HCT116 (cell line): ENCODE measurements at regions not wholly inside any gene's neighbourhood (a gene's known extent, or its start where the extent isn't known, plus 50 kb on each side); places are given as distances from the start of the nearest gene placed in this dataset.

Source experiments
- ATAC-seq: fragments of 200-7000 bp; cut with Tn5 transposase; 2 replicates; pipeline ENCODE4 v1.9.1; 2020; ENCODE audit warnings: mild to moderate bottlenecking, moderate library complexity
- BruUV-seq: library from RNA; stranded (reverse); fragments of 400-500 nt; replicated peaks from 2 replicates; lab custom pipeline; 2021; lab: Mats Ljungman, UMichigan
- CTCF ChIA-PET: fragments of 300-600 bp; sonication (Branson Sonifier 250); formaldehyde crosslinking; loops from one replicate; lab custom pipeline; 2021; ENCODE audit warnings: antibody characterized with exemption; lab: Charles Lee
- POLR2A ChIA-PET: fragments of 300-600, 350-600 bp; sonication (Branson Sonifier 250); formaldehyde crosslinking; loops from one replicate; lab custom pipeline; 2021; ENCODE audit warnings: antibody characterized with exemption; lab: Charles Lee
- RAD21 ChIA-PET, 2 experiments: fragments of 300-600 bp; sonication (Branson Sonifier 250); formaldehyde crosslinking; loops; one replicate each; lab custom pipeline; 2023; ENCODE audit warnings: low total read pairs in 2 of 2; ENCODE audit not compliant: uncharacterized antibody in 2 of 2, unreplicated experiment in 2 of 2, low non-redundant PET in 1 of 2; lab: Charles Lee
- DNase-seq: peaks from one replicate; pipeline ENCODE4 v3.0.0-alpha.2; 2010; ENCODE audit warnings: low read depth, low spot score
- H2AFZ ChIP-seq: fragments of 200-600 bp; shearing (Covaris generic), sonication (generic); 2 replicates; pipeline ENCODE4 v1.6.1; 2017; ENCODE audit warnings: low read depth, mixed run types, mixed read lengths, antibody characterized with exemption, low read length; ENCODE audit not compliant: poor library complexity, severe bottlenecking
- H3K27ac ChIP-seq: 2 replicates; pipeline ENCODE4 v1.5.1; 2012; ENCODE audit warnings: low read depth, low read length
- H3K27me3 ChIP-seq: fragments of 200-600 bp; sonication (generic); 2 replicates; pipeline ENCODE4 v1.6.1; 2016; ENCODE audit warnings: mixed run types, low read length, mixed read lengths; ENCODE audit not compliant: insufficient read depth
- H3K36me3 ChIP-seq, 2 experiments: fragments of 200-500 bp in 1 of 2; fragments of 200-600 bp in 1 of 2; sonication (Bioruptor generic) in 1 of 2; sonication (generic) in 1 of 2; 2 replicates each; pipeline versions ENCODE4 v1.5.1 to v1.6.1; 2014 to 2016; ENCODE audit warnings: low read length in 2 of 2, inconsistent platforms in 1 of 2, mixed read lengths in 1 of 2, mixed run types in 1 of 2; ENCODE audit not compliant: insufficient read depth in 2 of 2, control insufficient read depth in 1 of 2
- H3K4me1 ChIP-seq, 2 experiments: fragments of 200-600 bp in 1 of 2; sonication (generic) in 1 of 2; 2 replicates each; pipeline versions ENCODE4 v1.5.1 to v1.6.1; 2012 to 2017; ENCODE audit warnings: low read length in 2 of 2, inconsistent platforms in 1 of 2, mild to moderate bottlenecking in 1 of 2, mixed read lengths in 1 of 2, mixed run types in 1 of 2, moderate library complexity in 1 of 2; ENCODE audit not compliant: insufficient read depth in 2 of 2, control insufficient read depth in 1 of 2
- H3K4me2 ChIP-seq: fragments of 200-600 bp; sonication (generic); 2 replicates; pipeline ENCODE4 v1.6.1; 2017; ENCODE audit warnings: mixed run types, low read length, mixed read lengths
- H3K4me3 ChIP-seq, 2 experiments: fragments of 200-600 bp in 1 of 2; sonication (generic) in 1 of 2; replicated peaks in 1 of 2; 2 replicates each; pipeline ENCODE4 v1.5.1; 2011 to 2016; ENCODE audit warnings: low read length in 2 of 2, control low read depth in 1 of 2, low read depth in 1 of 2, mild to moderate bottlenecking in 1 of 2, mixed read lengths in 1 of 2, mixed run types in 1 of 2
- H3K79me2 ChIP-seq: fragments of 200-600 bp; sonication (generic); 2 replicates; pipeline ENCODE4 v1.6.1; 2017; ENCODE audit warnings: mild to moderate bottlenecking, mixed run types, low read length, moderate library complexity, mixed read lengths; ENCODE audit not compliant: insufficient read depth
- H3K9ac ChIP-seq: fragments of 200-600 bp; sonication (generic); 2 replicates; pipeline ENCODE4 v1.6.1; 2016; ENCODE audit warnings: low read length, mixed read lengths
- H3K9me2 ChIP-seq: fragments of 200-600 bp; sonication (generic), shearing (Covaris generic); 2 replicates; pipeline ENCODE4 v1.6.1; 2017; ENCODE audit warnings: mixed run types, mild to moderate bottlenecking, moderate library complexity; ENCODE audit not compliant: insufficient read depth
- H3K9me3 ChIP-seq, 2 experiments: fragments of 200-500 bp in 1 of 2; fragments of 200-600 bp in 1 of 2; sonication (Bioruptor generic) in 1 of 2; sonication (generic) in 1 of 2; 2 replicates each; pipeline ENCODE4 v1.6.1; 2014 to 2017; ENCODE audit warnings: low read length in 2 of 2, mixed read lengths in 2 of 2, inconsistent platforms in 1 of 2, low read depth in 1 of 2, mild to moderate bottlenecking in 1 of 2, mixed run types in 1 of 2, moderate library complexity in 1 of 2; ENCODE audit not compliant: control insufficient read depth in 1 of 2, insufficient read depth in 1 of 2
- H4K20me1 ChIP-seq: fragments of 200-600 bp; sonication (generic), shearing (Covaris generic); 2 replicates; pipeline ENCODE4 v1.6.1; 2017; ENCODE audit warnings: mixed run types, mild to moderate bottlenecking, moderate library complexity; ENCODE audit not compliant: insufficient read depth
- CEBPB ChIP-seq: IDR thresholded peaks from 2 replicates; pipeline ENCODE4 v1.6.1; 2012; ENCODE audit warnings: low read depth
- EGR1 ChIP-seq: IDR thresholded peaks from 2 replicates; pipeline ENCODE4 v1.6.1; 2012; ENCODE audit warnings: low read depth
- ELF1 ChIP-seq: IDR thresholded peaks from 2 replicates; pipeline ENCODE4 v1.6.1; 2012; ENCODE audit warnings: low read depth, borderline replicate concordance
- EZH2 ChIP-seq: fragments of 200-600 bp; sonication (generic); IDR thresholded peaks from 2 replicates; pipeline ENCODE4 v1.6.1; 2017; ENCODE audit warnings: antibody characterized with exemption, mixed run types
- EZH2phosphoT487 ChIP-seq: fragments of 200-600 bp; IDR thresholded peaks from 2 replicates; pipeline ENCODE4 v1.6.1; 2018; ENCODE audit warnings: antibody characterized with exemption, borderline replicate concordance
- FOSL1 ChIP-seq: IDR thresholded peaks from 2 replicates; pipeline ENCODE4 v1.6.1; 2012; ENCODE audit warnings: low read depth
- JUND ChIP-seq: IDR thresholded peaks from 2 replicates; pipeline ENCODE4 v1.6.1; 2012
- POLR2AphosphoS5 ChIP-seq: IDR thresholded peaks from 2 replicates; pipeline ENCODE4 v1.6.1; 2011; ENCODE audit warnings: mild to moderate bottlenecking, low read depth, low read length, moderate library complexity
- RAD21 ChIP-seq: IDR thresholded peaks from 2 replicates; pipeline ENCODE4 v1.6.1; 2012; ENCODE audit warnings: low read depth, mild to moderate bottlenecking
- SIN3A ChIP-seq: IDR thresholded peaks from 2 replicates; pipeline ENCODE4 v1.6.1; 2012; ENCODE audit warnings: low read depth
- YY1 ChIP-seq: IDR thresholded peaks from 2 replicates; pipeline ENCODE4 v1.6.1; 2011; ENCODE audit warnings: low read length, low read depth, moderate library complexity, mild to moderate bottlenecking; ENCODE audit not compliant: insufficient replicate concordance; ENCODE audit errors: extremely low read depth
- ZNF274 ChIP-seq: fragments of 200-500 bp; sonication (Bioruptor generic); IDR thresholded peaks from 2 replicates; pipeline ENCODE4 v1.6.1; 2014; ENCODE audit warnings: mild to moderate bottlenecking, low read depth, low read length, inconsistent platforms
- intact Hi-C: fragments of 100-400 bp; cut with micrococcal nuclease; formaldehyde crosslinking; loops from 2 replicates; pipeline ENCODE4 v1.10.0; 2022
- TF ChIP-seq, protein P1 (sequence below), 3 experiments: fragments of 200-600 bp in 1 of 3; sonication (generic) in 1 of 3; IDR thresholded peaks in 2 of 3; conservative IDR thresholded peaks in 1 of 3; 2 replicates each; pipeline ENCODE4 v1.5.1; 2012 to 2017; ENCODE audit warnings: low read depth in 2 of 3, low read length in 2 of 3, antibody characterized with exemption in 1 of 3, borderline replicate concordance in 1 of 3, control low read depth in 1 of 3, mild to moderate bottlenecking in 1 of 3, mixed read lengths in 1 of 3, mixed run types in 1 of 3, moderate library complexity in 1 of 3; ENCODE audit not compliant: insufficient read depth in 1 of 3
- TF ChIP-seq, protein P2 (sequence below): IDR thresholded peaks from 2 replicates; pipeline ENCODE4 v1.6.1; 2012
- TF ChIP-seq, protein P3 (sequence below): IDR thresholded peaks from 2 replicates; pipeline ENCODE4 v1.6.1; 2012
- TF ChIP-seq, protein P4 (sequence below): IDR thresholded peaks from 2 replicates; pipeline ENCODE4 v1.6.1; 2011; ENCODE audit warnings: mild to moderate bottlenecking, low read length, moderate library complexity; ENCODE audit not compliant: insufficient replicate concordance; ENCODE audit errors: extremely low read depth

DNA sequence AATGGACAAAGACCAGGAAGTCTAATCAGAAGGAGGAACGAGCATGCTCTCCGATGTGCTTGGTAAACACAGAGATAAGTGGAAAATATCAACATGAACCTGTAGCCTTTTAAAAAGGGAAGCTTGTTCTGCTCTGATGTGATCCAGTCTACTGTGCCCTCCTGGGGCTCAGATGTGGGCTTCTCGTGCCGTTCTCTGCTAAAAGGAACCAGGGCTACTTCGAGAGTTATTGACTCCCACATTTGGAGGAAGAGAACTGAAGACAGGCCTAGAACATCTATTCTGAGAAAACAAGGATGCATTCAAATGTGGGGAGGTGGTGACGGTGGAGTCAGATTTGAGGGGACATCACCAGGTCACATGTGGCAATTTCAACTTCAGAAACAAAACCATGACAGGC is 325.4 kb downstream of the GLRX3 start:
- POLR2A ChIA-PET: no interaction called here
- no peaks in the 10 kb centered on the region for H3K9me2 ChIP-seq
- H3K27ac ChIP-seq: no peak overlapping the region
- H3K9me3 ChIP-seq: no peaks in the 10 kb centered on the region
- no peaks in the 10 kb centered on the region for H4K20me1 ChIP-seq
- H2AFZ ChIP-seq: no peak overlapping the region
- no peaks in the 10 kb centered on the region for H3K79me2 ChIP-seq
- no peak for TF ChIP-seq JUND
- no peak for TF ChIP-seq CEBPB
- no peak for TF ChIP-seq ZNF274
- no peak for TF ChIP-seq ELF1
- TF ChIP-seq, protein P1, sequence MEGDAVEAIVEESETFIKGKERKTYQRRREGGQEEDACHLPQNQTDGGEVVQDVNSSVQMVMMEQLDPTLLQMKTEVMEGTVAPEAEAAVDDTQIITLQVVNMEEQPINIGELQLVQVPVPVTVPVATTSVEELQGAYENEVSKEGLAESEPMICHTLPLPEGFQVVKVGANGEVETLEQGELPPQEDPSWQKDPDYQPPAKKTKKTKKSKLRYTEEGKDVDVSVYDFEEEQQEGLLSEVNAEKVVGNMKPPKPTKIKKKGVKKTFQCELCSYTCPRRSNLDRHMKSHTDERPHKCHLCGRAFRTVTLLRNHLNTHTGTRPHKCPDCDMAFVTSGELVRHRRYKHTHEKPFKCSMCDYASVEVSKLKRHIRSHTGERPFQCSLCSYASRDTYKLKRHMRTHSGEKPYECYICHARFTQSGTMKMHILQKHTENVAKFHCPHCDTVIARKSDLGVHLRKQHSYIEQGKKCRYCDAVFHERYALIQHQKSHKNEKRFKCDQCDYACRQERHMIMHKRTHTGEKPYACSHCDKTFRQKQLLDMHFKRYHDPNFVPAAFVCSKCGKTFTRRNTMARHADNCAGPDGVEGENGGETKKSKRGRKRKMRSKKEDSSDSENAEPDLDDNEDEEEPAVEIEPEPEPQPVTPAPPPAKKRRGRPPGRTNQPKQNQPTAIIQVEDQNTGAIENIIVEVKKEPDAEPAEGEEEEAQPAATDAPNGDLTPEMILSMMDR (IDR thresholded peaks at IDR 0.05 in 2 of 3, conservative IDR thresholded peaks at IDR 0.05 in 1 of 3; ENCODE audit: borderline replicate concordance in 1 of 3, insufficient read depth in 1 of 3, low read depth in 2 of 3, low read length in 2 of 3): no peak
- no peak for TF ChIP-seq EGR1
- TF ChIP-seq YY1: no peak
- TF ChIP-seq, protein P2, sequence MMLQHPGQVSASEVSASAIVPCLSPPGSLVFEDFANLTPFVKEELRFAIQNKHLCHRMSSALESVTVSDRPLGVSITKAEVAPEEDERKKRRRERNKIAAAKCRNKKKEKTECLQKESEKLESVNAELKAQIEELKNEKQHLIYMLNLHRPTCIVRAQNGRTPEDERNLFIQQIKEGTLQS: no peak
- TF ChIP-seq, protein P3, sequence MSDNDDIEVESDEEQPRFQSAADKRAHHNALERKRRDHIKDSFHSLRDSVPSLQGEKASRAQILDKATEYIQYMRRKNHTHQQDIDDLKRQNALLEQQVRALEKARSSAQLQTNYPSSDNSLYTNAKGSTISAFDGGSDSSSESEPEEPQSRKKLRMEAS: no peak
- TF ChIP-seq FOSL1: no peak
- TF ChIP-seq SIN3A: no peak
- no peak for TF ChIP-seq POLR2AphosphoS5
- TF ChIP-seq, protein P4, sequence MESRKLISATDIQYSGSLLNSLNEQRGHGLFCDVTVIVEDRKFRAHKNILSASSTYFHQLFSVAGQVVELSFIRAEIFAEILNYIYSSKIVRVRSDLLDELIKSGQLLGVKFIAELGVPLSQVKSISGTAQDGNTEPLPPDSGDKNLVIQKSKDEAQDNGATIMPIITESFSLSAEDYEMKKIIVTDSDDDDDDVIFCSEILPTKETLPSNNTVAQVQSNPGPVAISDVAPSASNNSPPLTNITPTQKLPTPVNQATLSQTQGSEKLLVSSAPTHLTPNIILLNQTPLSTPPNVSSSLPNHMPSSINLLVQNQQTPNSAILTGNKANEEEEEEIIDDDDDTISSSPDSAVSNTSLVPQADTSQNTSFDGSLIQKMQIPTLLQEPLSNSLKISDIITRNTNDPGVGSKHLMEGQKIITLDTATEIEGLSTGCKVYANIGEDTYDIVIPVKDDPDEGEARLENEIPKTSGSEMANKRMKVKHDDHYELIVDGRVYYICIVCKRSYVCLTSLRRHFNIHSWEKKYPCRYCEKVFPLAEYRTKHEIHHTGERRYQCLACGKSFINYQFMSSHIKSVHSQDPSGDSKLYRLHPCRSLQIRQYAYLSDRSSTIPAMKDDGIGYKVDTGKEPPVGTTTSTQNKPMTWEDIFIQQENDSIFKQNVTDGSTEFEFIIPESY: no peak
- no peak for TF ChIP-seq EZH2phosphoT487
- TF ChIP-seq RAD21: no peak
- TF ChIP-seq EZH2: no peak
- TF ChIP-seq, all 23 proteins: peak for 0
- ChIA-PET CTCF (no interaction called here), RAD21 (no interaction called here)
- H3K4me2 ChIP-seq: no peak overlapping the region
- intact Hi-C loops: no loop called here
- no TSS peak for BruUV-seq
- DNase-seq: no peak
- no peak overlapping the region for H3K4me3 ChIP-seq
- H3K9ac ChIP-seq: no peak overlapping the region
- no peaks in the 10 kb centered on the region for H3K27me3 ChIP-seq
- no peaks in the 10 kb centered on the region for H3K36me3 ChIP-seq
- H3K4me1 ChIP-seq: no peaks in the 10 kb centered on the region
- no peak for ATAC-seq
